Mesothelial cell of epicardium (in vitro differentiated cells): ENCODE measurements at regions not wholly inside any gene's neighbourhood (a gene's known extent, or its start where the extent isn't known, plus 50 kb on each side); places are given as distances from the start of the nearest gene placed in this dataset.
"Not testable (repeated sequence)": the region's sequence is repeated elsewhere in the genome, so short reads cannot be mapped to it uniquely, and the experiment has no call there.

Experiments used
- DNase-seq, 2 experiments: peaks; one replicate each; pipeline ENCODE4 v3.0.0; 2021; ENCODE audit warnings: low spot score in 2 of 2; ENCODE audit not compliant: unreplicated experiment in 2 of 2
- H3K27ac Mint-ChIP-seq: 2 replicates; pipeline ENCODE4 v1.8.0; 2021; ENCODE audit warnings: mixed read lengths
- H3K27me3 Mint-ChIP-seq: 2 replicates; pipeline ENCODE4 v1.8.0; 2021; ENCODE audit warnings: low read depth, mixed read lengths
- H3K36me3 Mint-ChIP-seq: 2 replicates; pipeline ENCODE4 v1.8.0; 2021; ENCODE audit warnings: mixed read lengths
- H3K4me1 Mint-ChIP-seq: 2 replicates; pipeline ENCODE4 v1.8.0; 2021; ENCODE audit warnings: mixed read lengths
- H3K4me3 Mint-ChIP-seq: 2 replicates; pipeline ENCODE4 v1.8.0; 2021; ENCODE audit warnings: mild to moderate bottlenecking, moderate library complexity, mixed read lengths
- H3K9me3 Mint-ChIP-seq: 2 replicates; pipeline ENCODE4 v1.8.0; 2021; ENCODE audit warnings: mixed read lengths
- CTCF ChIP-seq: fragments of 200-600 bp; sonication (generic); IDR thresholded peaks from one replicate; pipeline ENCODE4 v1.5.0; 2021; ENCODE audit warnings: antibody characterized with exemption; ENCODE audit not compliant: unreplicated experiment

- peaks cover 15% of the 10 kb centered on the region for H3K27me3 Mint-ChIP-seq
- not testable (repeated sequence) for H3K4me1 Mint-ChIP-seq, DNase-seq, H3K27ac Mint-ChIP-seq, H3K4me3 Mint-ChIP-seq, H3K36me3 Mint-ChIP-seq, H3K9me3 Mint-ChIP-seq
These were observed 52.3 kb upstream of the MAN1A2 start for GRCh38 chr1:117314951-117315350.

- DNase-seq = no peak
- H3K27ac Mint-ChIP-seq = no peak overlapping the region
- peaks cover 5% of the 10 kb centered on the region for H3K9me3 Mint-ChIP-seq
- TF ChIP-seq CTCF = no peak
- H3K4me1 Mint-ChIP-seq = no peaks in the 10 kb centered on the region
- H3K27me3 Mint-ChIP-seq = peaks cover 14% of the 10 kb centered on the region
- no peaks in the 10 kb centered on the region for H3K36me3 Mint-ChIP-seq
- H3K4me3 Mint-ChIP-seq = no peak overlapping the region
These were observed 53.7 kb upstream of the MAN1A2 start for GRCh38 chr1:117313555-117313954.

GRCh38 chr1:117312453-117313138 is 54.7 kb upstream of the MAN1A2 start:
- Mint-ChIP-seq H3K27ac (no peak overlapping the region), H3K9me3 (peaks cover 5% of the 10 kb centered on the region), H3K36me3 (no peaks in the 10 kb centered on the region), H3K4me3 (no peak overlapping the region), H3K4me1 (no peaks in the 10 kb centered on the region), H3K27me3 (peaks cover 18% of the 10 kb centered on the region)
- TF ChIP-seq CTCF = no peak
- DNase-seq = no peak

GRCh38 chr1:117308311-117308916 is 58.8 kb upstream of the MAN1A2 start:
- no peak for TF ChIP-seq CTCF
- Mint-ChIP-seq H3K27me3 (peaks cover 28% of the 10 kb centered on the region), H3K9me3 (no peaks in the 10 kb centered on the region), H3K4me1 (no peaks in the 10 kb centered on the region), H3K27ac (no peak overlapping the region), H3K36me3 (no peaks in the 10 kb centered on the region), H3K4me3 (no peak overlapping the region)
- no peak for DNase-seq

GRCh38 chr1:117301901-117302300 is 65.3 kb upstream of the MAN1A2 start:
- Mint-ChIP-seq H3K27ac (no peak overlapping the region), H3K36me3 (no peaks in the 10 kb centered on the region), H3K4me1 (peaks cover 7% of the 10 kb centered on the region), H3K4me3 (no peak overlapping the region), H3K27me3 (peaks cover 35% of the 10 kb centered on the region), H3K9me3 (no peaks in the 10 kb centered on the region)
- no peak for DNase-seq
- TF ChIP-seq CTCF = no peak

- H3K4me1 Mint-ChIP-seq, H3K27ac Mint-ChIP-seq, H3K4me3 Mint-ChIP-seq, H3K36me3 Mint-ChIP-seq, H3K9me3 Mint-ChIP-seq, DNase-seq: not testable (repeated sequence)
- peaks cover 51% of the 10 kb centered on the region for H3K27me3 Mint-ChIP-seq
These were observed 67.1 kb upstream of the MAN1A2 start for GRCh38 chr1:117300183-117300582.
